Activated CD4-positive, alpha-beta T cell treated with anti-CD3 and anti-CD28 coated beads for 24 hours (primary cell): ENCODE measurements at regions not wholly inside any gene's neighbourhood (a gene's known extent, or its start where the extent isn't known, plus 50 kb on each side); places are given as distances from the start of the nearest gene placed in this dataset.

Experiments
- DNase-seq, 2 donors: peaks; one replicate each; pipeline ENCODE4 v3.0.0-alpha.2; 2020; ENCODE audit warnings: low read depth in 2 of 2

GRCh38 chr12:67582844-67583243, 65.7 kb upstream of the DYRK2 start:
- no peak for DNase-seq

GRCh38 chr12:67586951-67587350, 61.6 kb upstream of the DYRK2 start:
- no peak for DNase-seq

GRCh38 chr12:67589078-67589477, 59.5 kb upstream of the DYRK2 start:
- no peak for DNase-seq

GRCh38 chr12:67590149-67590790, 58.3 kb upstream of the DYRK2 start:
- no peak for DNase-seq

- no peak for DNase-seq
Measured at GRCh38 chr12:67592228-67593011, 56.1 kb upstream of the DYRK2 start.

GRCh38 chr12:67593041-67593440, 55.5 kb upstream of the DYRK2 start:
- no peak for DNase-seq

GRCh38 chr12:67593461-67594330, 54.8 kb upstream of the DYRK2 start:
- no peak for DNase-seq

GRCh38 chr12:67594888-67595287, 53.7 kb upstream of the DYRK2 start:
- no peak for DNase-seq

- no peak for DNase-seq
Measured at GRCh38 chr12:67595365-67595764, 53.2 kb upstream of the DYRK2 start.

GRCh38 chr12:67598598-67598997, 49.9 kb upstream of the DYRK2 start:
- no peak for DNase-seq
